ENCODE measurements at regions not wholly inside any gene's neighbourhood (a gene's known extent, or its start where the extent isn't known, plus 50 kb on each side); places are given as distances from the start of the nearest gene placed in this dataset.

DNA sequence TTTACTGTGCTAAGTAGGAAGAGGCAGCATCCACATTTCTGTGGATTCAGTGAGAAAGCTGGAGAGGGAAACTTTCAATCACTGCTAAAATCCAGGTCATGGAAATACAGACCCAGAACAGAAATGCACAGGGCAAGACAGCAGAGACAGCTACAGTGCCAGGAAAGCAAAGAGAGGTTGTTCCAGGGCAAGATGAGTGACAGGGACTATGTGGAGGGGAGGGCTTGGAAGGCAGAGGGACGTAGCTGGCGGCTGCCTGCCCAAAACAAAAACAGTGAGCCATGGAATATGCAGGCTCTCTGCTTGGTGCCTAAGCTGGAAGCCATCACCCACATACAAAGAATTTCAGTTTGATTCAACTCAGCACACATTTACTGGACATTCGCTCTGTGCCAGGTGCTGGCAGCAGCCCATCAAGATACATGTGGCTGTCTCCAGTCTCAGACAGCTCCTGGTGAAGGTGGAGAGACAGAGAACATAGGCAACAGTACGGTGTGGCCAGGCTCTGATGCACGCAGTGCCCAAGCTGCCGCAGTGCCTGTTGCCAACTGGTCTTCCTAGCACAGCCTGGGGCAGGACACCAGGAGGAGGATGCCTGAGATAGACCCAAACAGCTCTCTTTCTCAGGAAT, 88.7 kb downstream of the AIPL1 start:
- ChIA-PET CTCF (no interaction called here), POLR2A (no interaction called here)
- H3K4me3 Mint-ChIP-seq, result no peak overlapping the region
- no peak overlapping the region for H3K27ac Mint-ChIP-seq
- peaks cover 21% of the 10 kb centered on the region for H3K27me3 Mint-ChIP-seq
- intact Hi-C loops (cut with micrococcal nuclease), result no loop called here
- DNase-seq, result no peak
- H3K9me3 Mint-ChIP-seq, result no peaks in the 10 kb centered on the region
- H3K4me1 Mint-ChIP-seq (ENCODE audit: low read depth), result no peaks in the 10 kb centered on the region
- H3K36me3 Mint-ChIP-seq, result no peaks in the 10 kb centered on the region

DNA sequence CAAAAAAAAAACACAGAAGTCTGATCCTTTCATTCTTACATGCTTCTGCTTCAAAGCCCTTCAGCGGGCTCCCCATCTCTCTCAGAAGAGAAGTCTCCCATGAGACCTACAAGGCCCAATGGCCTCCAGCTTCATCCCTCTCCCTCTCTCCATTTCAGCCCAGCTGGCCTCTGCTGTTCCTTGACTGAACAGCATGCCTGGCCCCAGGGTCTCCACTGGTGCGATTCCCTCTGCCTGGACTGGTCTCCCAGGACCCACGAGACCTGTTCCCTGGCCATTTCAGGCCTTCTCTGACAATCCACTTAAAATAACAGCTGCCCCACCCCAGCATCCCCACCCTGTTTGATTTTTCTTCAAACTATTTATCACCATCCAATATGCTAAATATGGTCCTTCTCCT, 91.2 kb downstream of the AIPL1 start:
- ChIA-PET CTCF (no interaction called here), POLR2A (no interaction called here)
- DNase-seq, result no peak
- Mint-ChIP-seq H3K36me3 (no peaks in the 10 kb centered on the region), H3K4me3 (no peak overlapping the region), H3K27ac (no peak overlapping the region), H3K27me3 (peaks cover 17% of the 10 kb centered on the region), H3K9me3 (no peaks in the 10 kb centered on the region), H3K4me1 (ENCODE audit: low read depth) (no peaks in the 10 kb centered on the region)
- intact Hi-C loops (cut with micrococcal nuclease), result no loop called here

- no peaks in the 10 kb centered on the region for H3K4me1 Mint-ChIP-seq (ENCODE audit: low read depth)
- CTCF ChIA-PET, result no interaction called here
- no peak overlapping the region for H3K27ac Mint-ChIP-seq
- intact Hi-C loops (cut with micrococcal nuclease), result no loop called here
- H3K36me3 Mint-ChIP-seq, result no peaks in the 10 kb centered on the region
- no peak overlapping the region for H3K4me3 Mint-ChIP-seq
- POLR2A ChIA-PET, result no interaction called here
- peaks cover 17% of the 10 kb centered on the region for H3K27me3 Mint-ChIP-seq
- DNase-seq, result no peak
- H3K9me3 Mint-ChIP-seq, result no peaks in the 10 kb centered on the region
Observed at GRCh38 chr17:6343191-6343590, 91.7 kb downstream of the AIPL1 start.

DNA sequence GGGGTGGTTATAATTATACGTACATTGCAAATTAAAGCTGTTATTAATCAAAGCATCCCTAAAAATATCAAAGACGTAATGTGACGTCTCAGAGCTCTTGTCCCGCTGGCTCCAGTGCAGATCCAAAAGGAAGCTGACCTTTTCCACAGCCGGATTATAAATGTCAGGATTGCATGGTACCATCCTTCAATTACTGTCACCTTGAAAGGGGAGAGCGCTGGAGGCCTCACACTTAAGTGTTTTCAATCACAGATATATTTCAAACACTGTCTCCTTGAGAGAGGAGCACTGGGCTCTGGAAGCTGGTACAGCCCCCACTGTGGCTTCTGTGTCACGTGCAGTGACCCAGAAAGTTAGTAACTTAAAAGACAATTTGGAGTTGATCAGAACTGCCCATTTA, 94.2 kb downstream of the AIPL1 start:
- H3K36me3 Mint-ChIP-seq, result no peaks in the 10 kb centered on the region
- no peak overlapping the region for H3K27ac Mint-ChIP-seq
- ChIA-PET CTCF (no interaction called here), POLR2A (no interaction called here)
- DNase-seq, result no peak
- peaks cover 11% of the 10 kb centered on the region for H3K27me3 Mint-ChIP-seq
- intact Hi-C loops (cut with micrococcal nuclease), result no loop called here
- H3K9me3 Mint-ChIP-seq, result no peaks in the 10 kb centered on the region
- no peaks in the 10 kb centered on the region for H3K4me1 Mint-ChIP-seq (ENCODE audit: low read depth)
- H3K4me3 Mint-ChIP-seq, result no peak overlapping the region

DNA sequence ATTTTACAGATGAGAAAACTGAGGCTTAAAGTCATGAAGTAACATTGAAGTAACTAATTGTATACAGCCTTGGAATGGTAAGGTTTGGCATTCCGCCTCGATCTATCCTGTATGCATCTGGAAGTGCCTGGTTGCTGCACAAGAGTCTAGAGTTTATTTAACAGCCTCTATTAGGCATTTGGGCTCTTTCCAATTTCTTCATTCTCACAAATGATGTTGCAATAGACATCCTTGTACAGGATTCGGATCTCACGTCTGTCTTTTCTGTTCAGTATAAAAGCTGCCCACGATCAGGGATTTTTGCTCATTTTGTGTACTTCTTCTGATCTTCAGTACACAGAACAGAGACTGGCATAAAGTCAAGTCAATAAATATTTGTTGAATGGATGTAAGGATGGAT, 100.5 kb downstream of the AIPL1 start:
- H3K36me3 Mint-ChIP-seq, result no peaks in the 10 kb centered on the region
- intact Hi-C loops (cut with micrococcal nuclease), result no loop called here
- H3K27me3 Mint-ChIP-seq, result peaks cover 15% of the 10 kb centered on the region
- no peaks in the 10 kb centered on the region for H3K4me1 Mint-ChIP-seq (ENCODE audit: low read depth)
- no peak overlapping the region for H3K27ac Mint-ChIP-seq
- CTCF ChIA-PET, result no interaction called here
- DNase-seq, result no peak
- no peaks in the 10 kb centered on the region for H3K9me3 Mint-ChIP-seq
- H3K4me3 Mint-ChIP-seq, result no peak overlapping the region
- POLR2A ChIA-PET, result no interaction called here

DNA sequence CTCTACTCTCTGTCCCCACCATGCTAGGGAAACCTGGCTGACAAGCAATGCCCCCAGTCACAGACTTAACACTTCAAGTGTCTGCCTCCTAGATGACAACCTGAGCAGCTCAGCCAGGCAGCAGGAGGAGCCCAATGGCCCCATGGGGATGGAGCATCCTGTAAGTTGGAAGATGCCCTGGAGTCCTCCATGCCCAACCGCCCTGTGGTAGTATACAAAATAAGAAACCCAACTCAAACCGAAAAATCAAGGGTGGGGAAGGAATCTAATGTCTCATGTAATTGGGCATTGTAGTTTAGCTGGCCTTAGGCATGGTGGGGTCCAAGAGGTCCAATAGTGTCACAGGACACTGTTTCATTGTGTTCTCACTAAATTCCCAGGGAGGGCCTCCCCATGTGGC, 104.0 kb downstream of the AIPL1 start:
- POLR2A ChIA-PET, result no interaction called here

DNA sequence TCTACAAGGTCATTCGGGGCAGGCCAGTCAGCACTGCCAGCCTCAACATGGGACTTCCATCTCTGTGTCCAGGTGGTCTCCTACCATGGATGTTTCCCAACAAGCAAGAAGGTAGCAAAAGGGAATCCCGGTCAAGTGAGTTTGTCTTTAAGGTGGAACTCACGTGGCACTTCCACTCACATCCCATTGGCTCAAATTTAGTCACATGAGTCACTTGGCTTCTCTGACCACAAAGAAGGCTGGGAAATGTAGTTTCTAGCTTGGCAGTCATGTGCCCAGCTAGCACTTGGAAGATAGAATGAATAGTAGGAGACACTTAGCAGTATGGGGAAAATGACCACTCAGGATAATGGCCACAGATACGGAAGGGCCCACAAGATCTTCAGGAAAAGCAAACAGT, 106.6 kb downstream of the AIPL1 start:
- no peak overlapping the region for H3K27ac Mint-ChIP-seq
- no peak for DNase-seq
- H3K27me3 Mint-ChIP-seq, result peaks cover 17% of the 10 kb centered on the region
- intact Hi-C loops (cut with micrococcal nuclease), result no loop called here
- H3K36me3 Mint-ChIP-seq, result no peaks in the 10 kb centered on the region
- ChIA-PET POLR2A (no interaction called here), CTCF (no interaction called here)
- no peaks in the 10 kb centered on the region for H3K4me1 Mint-ChIP-seq (ENCODE audit: low read depth)
- H3K9me3 Mint-ChIP-seq, result no peaks in the 10 kb centered on the region
- no peak overlapping the region for H3K4me3 Mint-ChIP-seq

More for the DNA sequence above, 104.0 kb downstream of the AIPL1 start:
- H3K9me3 Mint-ChIP-seq, result no peaks in the 10 kb centered on the region
- no peaks in the 10 kb centered on the region for H3K4me1 Mint-ChIP-seq (ENCODE audit: low read depth)
- H3K27me3 Mint-ChIP-seq, result peaks cover 18% of the 10 kb centered on the region
- H3K27ac Mint-ChIP-seq, result no peak overlapping the region
- H3K36me3 Mint-ChIP-seq, result no peaks in the 10 kb centered on the region
- no peak overlapping the region for H3K4me3 Mint-ChIP-seq
- intact Hi-C loops (cut with micrococcal nuclease), result no loop called here
- DNase-seq, result no peak
- CTCF ChIA-PET, result no interaction called here

DNA sequence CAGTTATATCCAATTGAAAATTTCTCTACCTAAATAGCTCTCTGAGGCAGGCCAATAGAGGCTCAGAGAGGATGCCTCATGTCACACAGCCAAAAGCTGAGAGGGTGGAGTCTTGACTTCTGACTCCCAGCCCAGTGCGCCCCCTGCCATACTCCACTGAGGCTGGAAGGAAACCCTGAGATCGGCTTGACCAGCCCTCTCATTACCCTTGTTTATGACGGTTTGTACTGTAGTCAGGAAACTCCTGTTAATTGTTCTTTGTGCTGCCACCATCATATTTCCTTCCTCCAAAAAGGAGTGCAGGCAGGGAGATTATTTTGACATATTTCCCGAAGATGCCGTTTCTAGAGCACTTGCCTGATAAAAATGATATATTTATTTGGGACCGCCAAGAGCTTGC, 107.9 kb downstream of the AIPL1 start:
- H3K4me1 Mint-ChIP-seq (ENCODE audit: low read depth), result no peaks in the 10 kb centered on the region
- H3K4me3 Mint-ChIP-seq, result no peak overlapping the region
- CTCF ChIA-PET, result no interaction called here
- no peak overlapping the region for H3K27ac Mint-ChIP-seq
- POLR2A ChIA-PET, result no interaction called here
- intact Hi-C loops (cut with micrococcal nuclease), result no loop called here
- no peaks in the 10 kb centered on the region for H3K36me3 Mint-ChIP-seq
- H3K27me3 Mint-ChIP-seq, result peaks cover 24% of the 10 kb centered on the region
- no peaks in the 10 kb centered on the region for H3K9me3 Mint-ChIP-seq
- peak; percentile 12 for DNase-seq

GRCh38 chr17:6326483-6326882, 108.4 kb downstream of the AIPL1 start:
- CTCF ChIA-PET, result no interaction called here
- POLR2A ChIA-PET, result no interaction called here
- H3K27me3 Mint-ChIP-seq, result peaks cover 22% of the 10 kb centered on the region
- H3K9me3 Mint-ChIP-seq, result no peaks in the 10 kb centered on the region
- intact Hi-C loops (cut with micrococcal nuclease), result no loop called here
- H3K36me3 Mint-ChIP-seq, result no peaks in the 10 kb centered on the region
- no peak overlapping the region for H3K4me3 Mint-ChIP-seq
- no peaks in the 10 kb centered on the region for H3K4me1 Mint-ChIP-seq (ENCODE audit: low read depth)
- no peak for DNase-seq
- no peak overlapping the region for H3K27ac Mint-ChIP-seq

GRCh38 chr17:6325741-6326140, 109.2 kb downstream of the AIPL1 start:
- Mint-ChIP-seq H3K9me3 (no peaks in the 10 kb centered on the region), H3K27ac (no peak overlapping the region), H3K36me3 (no peaks in the 10 kb centered on the region), H3K27me3 (peaks cover 22% of the 10 kb centered on the region), H3K4me1 (ENCODE audit: low read depth) (no peaks in the 10 kb centered on the region), H3K4me3 (no peak overlapping the region)
- ChIA-PET CTCF (no interaction called here), POLR2A (no interaction called here)
- no peak for DNase-seq
- intact Hi-C loops (cut with micrococcal nuclease), result no loop called here

DNA sequence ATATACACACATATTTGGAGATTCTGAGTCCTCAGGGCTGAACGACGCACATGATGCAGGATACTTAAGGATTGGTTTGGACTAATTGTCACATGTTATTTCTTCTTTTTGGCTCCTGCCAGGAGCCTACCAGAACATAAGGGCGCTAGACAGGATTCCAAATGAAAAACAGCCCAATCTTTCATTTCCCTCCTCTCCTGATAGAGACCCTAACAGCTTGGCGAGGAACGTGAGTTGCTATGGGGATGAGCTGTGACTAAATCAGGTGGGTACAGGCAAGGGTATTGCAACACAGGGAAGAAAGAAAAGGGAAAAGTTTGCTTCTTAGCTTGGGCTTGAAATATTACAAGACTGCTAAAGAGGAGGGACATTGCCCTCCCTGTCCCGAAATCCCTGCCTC, 109.9 kb downstream of the AIPL1 start:
- CTCF ChIA-PET, result no interaction called here
- Mint-ChIP-seq H3K4me1 (ENCODE audit: low read depth) (no peaks in the 10 kb centered on the region), H3K4me3 (no peak overlapping the region), H3K27ac (no peak overlapping the region), H3K27me3 (peaks cover 21% of the 10 kb centered on the region), H3K9me3 (no peaks in the 10 kb centered on the region), H3K36me3 (no peaks in the 10 kb centered on the region)
- POLR2A ChIA-PET, result no interaction called here
- intact Hi-C loops (cut with micrococcal nuclease), result no loop called here
- no peak for DNase-seq

DNA sequence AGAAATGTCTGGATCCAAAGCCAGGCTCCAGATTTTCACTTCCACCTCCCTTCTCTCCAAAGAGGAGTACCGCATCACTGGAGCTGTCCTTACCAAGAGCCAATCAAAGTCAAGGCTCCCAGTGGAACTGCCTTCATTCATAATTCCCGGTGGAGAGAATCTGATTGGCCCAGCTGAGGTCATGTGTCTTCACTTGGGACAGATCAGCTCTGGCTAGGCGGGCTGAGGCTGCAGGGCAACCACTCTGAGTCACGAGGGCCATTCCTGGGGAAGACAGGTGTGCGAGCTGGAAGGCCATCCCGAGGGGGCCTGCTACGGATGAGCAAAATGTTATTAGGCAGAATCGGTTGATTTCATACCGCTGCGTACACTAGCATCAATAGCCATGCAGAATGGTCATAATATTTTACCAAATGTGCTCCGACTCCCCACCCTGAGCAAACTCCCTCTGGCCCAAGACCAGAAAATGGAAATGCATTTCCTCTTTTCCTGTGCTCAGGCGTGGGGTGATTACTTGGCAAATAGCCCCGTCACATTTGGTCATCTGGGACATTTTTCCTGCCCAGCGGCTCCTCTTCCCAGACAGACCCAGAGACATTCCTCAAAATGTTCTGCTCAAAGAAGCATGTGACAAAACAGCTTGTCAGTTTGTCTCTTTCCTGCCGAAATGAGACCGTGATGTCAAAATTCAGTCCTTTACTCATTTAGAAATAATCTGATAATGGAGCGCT, 111.1 kb downstream of the AIPL1 start:
- H3K4me3 Mint-ChIP-seq, result no peak overlapping the region
- CTCF ChIA-PET, result no interaction called here
- peaks cover 21% of the 10 kb centered on the region for H3K27me3 Mint-ChIP-seq
- H3K9me3 Mint-ChIP-seq, result no peaks in the 10 kb centered on the region
- no peak for DNase-seq
- POLR2A ChIA-PET, result no interaction called here
- intact Hi-C loops (cut with micrococcal nuclease), result no loop called here
- no peaks in the 10 kb centered on the region for H3K4me1 Mint-ChIP-seq (ENCODE audit: low read depth)
- no peak overlapping the region for H3K27ac Mint-ChIP-seq
- H3K36me3 Mint-ChIP-seq, result no peaks in the 10 kb centered on the region

- intact Hi-C loops (cut with micrococcal nuclease), result no loop called here
- Mint-ChIP-seq H3K9me3 (no peaks in the 10 kb centered on the region), H3K36me3 (no peaks in the 10 kb centered on the region), H3K27me3 (peaks cover 20% of the 10 kb centered on the region), H3K27ac (no peak overlapping the region), H3K4me1 (ENCODE audit: low read depth) (no peaks in the 10 kb centered on the region), H3K4me3 (no peak overlapping the region)
- DNase-seq, result no peak
- POLR2A ChIA-PET, result no interaction called here
- CTCF ChIA-PET, result no interaction called here
Observed at GRCh38 chr17:6322316-6322715, 112.6 kb downstream of the AIPL1 start.

Data from activated CD4-positive, alpha-beta memory T cell treated with anti-CD3 and anti-CD28 coated beads for 36 hours (primary cell).